Brain microvascular endothelial cell (primary cell): ENCODE measurements at regions not wholly inside any gene's neighbourhood (a gene's known extent, or its start where the extent isn't known, plus 50 kb on each side); places are given as distances from the start of the nearest gene placed in this dataset.

Source experiments
- DNase-seq: peaks from one replicate; pipeline ENCODE4 v3.0.0-alpha.2; 2020
- H3K27ac ChIP-seq: fragments of 250-450 bp; sonication (Bioruptor Pico); 2 replicates; pipeline ENCODE4 v1.5.1; 2020; ENCODE audit warnings: mild to moderate bottlenecking, moderate library complexity
- H3K27me3 ChIP-seq: fragments of 250-450 bp; sonication (Bioruptor Pico); replicated peaks from 2 replicates; pipeline ENCODE4 v1.5.1; 2020; ENCODE audit warnings: mild to moderate bottlenecking
- H3K36me3 ChIP-seq: fragments of 250-450 bp; sonication (Bioruptor Pico); replicated peaks from 2 replicates; pipeline ENCODE4 v1.5.1; 2020; ENCODE audit warnings: mild to moderate bottlenecking
- H3K4me3 ChIP-seq: 2 replicates; pipeline ENCODE4 v1.5.1; 2011; ENCODE audit warnings: low read depth, mild to moderate bottlenecking, control low read depth, low read length, moderate library complexity
- in situ Hi-C: cut with HindIII; loops from 2 replicates; pipeline ENCODE4 v1.10.0; 2017; ENCODE audit warnings: low sequenced_read_pairs, low pct_ligation_motif_present
- TF ChIP-seq, protein P1 (sequence below): IDR thresholded peaks from 2 replicates; pipeline ENCODE4 v1.5.1; 2011; ENCODE audit warnings: low read depth, mild to moderate bottlenecking, moderate library complexity, low read length, control low read depth, inconsistent platforms; ENCODE audit errors: missing control alignments

DNA sequence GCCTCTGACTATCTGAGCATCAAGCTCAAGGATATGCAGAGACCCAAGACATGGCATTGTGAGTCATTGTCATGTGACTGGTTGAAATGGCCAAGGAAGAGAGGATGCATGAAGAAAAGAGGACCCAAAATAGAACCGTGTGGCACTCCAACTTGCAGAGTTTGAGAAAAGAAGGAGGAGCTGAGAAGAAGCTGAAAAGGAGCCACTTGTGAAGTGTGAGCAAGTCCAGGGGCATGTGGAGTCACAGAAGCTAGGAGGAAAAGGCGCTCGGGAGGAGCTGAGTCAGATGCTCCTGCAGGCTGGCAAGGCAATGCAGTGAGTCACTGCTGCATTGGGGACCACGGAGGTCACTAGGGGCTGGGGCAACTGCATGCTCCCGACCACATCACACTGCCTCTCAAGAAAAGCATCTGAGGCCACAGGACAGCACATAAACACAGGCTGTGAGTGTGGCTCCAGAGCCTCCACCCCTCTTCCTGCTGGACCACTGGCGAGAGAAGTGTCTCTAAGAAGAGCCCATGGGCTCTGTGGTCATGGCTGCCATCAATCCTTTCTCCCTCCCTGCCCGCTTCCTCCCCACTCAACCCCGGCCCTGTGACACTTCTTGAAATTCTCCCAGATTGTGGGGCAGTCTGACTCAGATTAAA, 197.6 kb downstream of the DRD1 start:
- H3K36me3 ChIP-seq, result no peaks in the 10 kb centered on the region
- peak overlapping the region; percentile 76 for H3K27ac ChIP-seq
- H3K27me3 ChIP-seq, result no peaks in the 10 kb centered on the region
- H3K4me3 ChIP-seq, result no peak overlapping the region
- in situ Hi-C loops, result no loop called here
- TF ChIP-seq, protein P1, sequence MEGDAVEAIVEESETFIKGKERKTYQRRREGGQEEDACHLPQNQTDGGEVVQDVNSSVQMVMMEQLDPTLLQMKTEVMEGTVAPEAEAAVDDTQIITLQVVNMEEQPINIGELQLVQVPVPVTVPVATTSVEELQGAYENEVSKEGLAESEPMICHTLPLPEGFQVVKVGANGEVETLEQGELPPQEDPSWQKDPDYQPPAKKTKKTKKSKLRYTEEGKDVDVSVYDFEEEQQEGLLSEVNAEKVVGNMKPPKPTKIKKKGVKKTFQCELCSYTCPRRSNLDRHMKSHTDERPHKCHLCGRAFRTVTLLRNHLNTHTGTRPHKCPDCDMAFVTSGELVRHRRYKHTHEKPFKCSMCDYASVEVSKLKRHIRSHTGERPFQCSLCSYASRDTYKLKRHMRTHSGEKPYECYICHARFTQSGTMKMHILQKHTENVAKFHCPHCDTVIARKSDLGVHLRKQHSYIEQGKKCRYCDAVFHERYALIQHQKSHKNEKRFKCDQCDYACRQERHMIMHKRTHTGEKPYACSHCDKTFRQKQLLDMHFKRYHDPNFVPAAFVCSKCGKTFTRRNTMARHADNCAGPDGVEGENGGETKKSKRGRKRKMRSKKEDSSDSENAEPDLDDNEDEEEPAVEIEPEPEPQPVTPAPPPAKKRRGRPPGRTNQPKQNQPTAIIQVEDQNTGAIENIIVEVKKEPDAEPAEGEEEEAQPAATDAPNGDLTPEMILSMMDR, result no peak
- peak; percentile 96 for DNase-seq

DNA sequence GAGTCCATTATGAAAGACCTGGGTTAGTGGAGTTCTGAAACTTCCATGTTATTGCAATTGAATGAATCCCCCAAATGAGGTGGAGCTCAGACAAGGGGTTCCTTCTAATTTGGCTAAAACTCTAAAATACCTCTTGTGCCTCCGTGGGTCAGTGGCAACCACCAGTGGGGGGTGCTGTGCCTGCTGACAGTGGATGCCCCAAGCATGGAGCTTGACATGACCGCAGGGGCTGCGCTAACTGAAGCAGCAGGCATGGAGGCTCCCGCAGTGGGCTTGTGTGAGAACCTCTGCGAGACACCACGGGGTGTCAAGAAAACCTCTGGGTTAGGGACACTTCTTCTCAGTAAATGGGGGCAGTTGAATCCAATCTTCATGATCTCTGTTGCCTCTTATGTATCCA, 200.5 kb downstream of the DRD1 start:
- in situ Hi-C loops, result no loop called here
- no peak overlapping the region for H3K27ac ChIP-seq
- TF ChIP-seq, protein P1, result no peak
- no peak overlapping the region for H3K4me3 ChIP-seq
- no peaks in the 10 kb centered on the region for H3K36me3 ChIP-seq
- DNase-seq, result no peak
- no peaks in the 10 kb centered on the region for H3K27me3 ChIP-seq

DNA sequence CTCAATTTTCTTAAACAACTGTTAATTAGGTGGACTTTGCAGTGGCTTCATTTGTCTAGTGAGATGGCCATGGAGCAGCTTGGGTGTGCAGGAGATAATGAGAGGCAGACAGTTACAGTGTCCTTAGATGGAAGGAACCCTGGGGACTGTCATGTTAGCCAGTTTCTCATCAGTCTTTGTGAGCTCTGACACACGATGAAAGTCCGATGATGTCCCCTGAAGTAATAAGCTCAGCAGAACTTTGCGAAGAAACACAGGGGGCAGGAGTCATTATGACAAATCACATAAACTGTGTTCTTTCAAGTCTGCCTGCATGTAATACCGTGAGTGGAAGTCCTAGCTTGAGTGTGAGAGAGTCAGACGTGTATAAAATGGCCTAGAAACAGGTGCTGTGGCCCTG, 201.8 kb downstream of the DRD1 start:
- TF ChIP-seq, protein P1, result no peak
- Histone ChIP-seq H3K36me3 (no peaks in the 10 kb centered on the region), H3K27ac (no peak overlapping the region), H3K27me3 (no peaks in the 10 kb centered on the region), H3K4me3 (no peak overlapping the region)
- no peak for DNase-seq
- in situ Hi-C loops, result no loop called here

DNA sequence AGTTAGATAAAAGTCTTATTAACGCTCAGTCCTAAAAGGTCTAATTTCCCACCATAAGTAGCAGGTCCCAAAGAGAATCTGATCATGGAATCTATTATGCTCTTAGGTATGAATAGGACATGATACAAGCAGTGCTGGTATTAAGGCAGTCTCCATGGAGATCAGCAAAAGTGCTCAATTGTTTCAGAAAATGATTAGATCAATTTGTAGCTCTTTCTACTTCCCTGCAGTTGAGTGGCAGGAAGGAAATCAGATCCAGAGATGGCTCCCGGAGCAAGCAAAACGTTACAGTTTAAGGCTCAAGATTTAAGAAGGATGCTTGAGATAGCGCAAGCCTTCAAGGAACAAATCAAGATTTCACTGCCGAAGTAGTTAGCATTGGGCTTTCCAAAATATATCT, 205.7 kb downstream of the DRD1 start:
- Histone ChIP-seq H3K27me3 (no peaks in the 10 kb centered on the region), H3K4me3 (no peak overlapping the region), H3K36me3 (no peaks in the 10 kb centered on the region), H3K27ac (no peak overlapping the region)
- TF ChIP-seq, protein P1, result no peak
- in situ Hi-C loops, result no loop called here
- no peak for DNase-seq

DNA sequence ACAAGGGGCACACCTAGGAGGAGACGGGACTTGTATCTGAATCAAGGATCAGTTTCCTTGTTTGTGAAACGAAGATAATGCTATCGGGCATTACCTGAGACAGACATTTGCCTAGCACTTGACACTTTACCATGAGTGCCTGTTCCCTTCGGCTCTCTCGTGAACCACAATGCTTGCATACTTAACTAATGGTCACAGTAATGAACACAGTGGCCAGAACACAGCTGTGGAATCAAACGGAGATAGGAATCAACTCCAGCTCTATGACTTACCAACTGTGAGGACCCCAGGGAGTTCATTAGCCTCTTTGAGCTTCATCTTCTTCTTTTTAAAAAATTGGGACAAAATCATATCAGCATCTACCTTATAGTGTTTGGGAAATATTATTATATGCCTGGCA, 207.8 kb downstream of the DRD1 start:
- no peaks in the 10 kb centered on the region for H3K27me3 ChIP-seq
- TF ChIP-seq, protein P1, result no peak
- DNase-seq, result no peak
- in situ Hi-C loops, result no loop called here
- H3K36me3 ChIP-seq, result no peaks in the 10 kb centered on the region
- H3K27ac ChIP-seq, result no peak overlapping the region
- H3K4me3 ChIP-seq, result no peak overlapping the region
